H9 (cell line): ENCODE measurements at regions not wholly inside any gene's neighbourhood (a gene's known extent, or its start where the extent isn't known, plus 50 kb on each side); places are given as distances from the start of the nearest gene placed in this dataset.

Experiments
- DNase-seq: peaks from one replicate; pipeline ENCODE4 v3.0.0-alpha.2; 2017
- H2AFZ ChIP-seq: one replicate; pipeline ENCODE4 v1.6.1; 2013; ENCODE audit warnings: mild to moderate bottlenecking, low read length, control low read depth, moderate library complexity
- H2AK5ac ChIP-seq: 2 replicates; pipeline ENCODE4 v1.6.1; 2013; ENCODE audit warnings: low read length, control low read depth, mixed read lengths; ENCODE audit not compliant: insufficient read length
- H2BK120ac ChIP-seq: one replicate; pipeline ENCODE4 v1.6.1; 2013; ENCODE audit warnings: low read depth, mild to moderate bottlenecking, low read length, control low read depth, inconsistent platforms; ENCODE audit not compliant: poor library complexity, severe bottlenecking
- H2BK12ac ChIP-seq: 2 replicates; pipeline ENCODE4 v1.6.1; 2013; ENCODE audit warnings: low read length, control low read depth, mixed read lengths, low read depth; ENCODE audit not compliant: insufficient read length
- H2BK15ac ChIP-seq: 2 replicates; pipeline ENCODE4 v1.6.1; 2013; ENCODE audit warnings: low read depth, low read length, control low read depth
- H2BK20ac ChIP-seq: one replicate; pipeline ENCODE4 v1.6.1; 2013; ENCODE audit warnings: low read depth, mild to moderate bottlenecking, low read length, control low read depth, inconsistent platforms; ENCODE audit not compliant: poor library complexity, severe bottlenecking
- H2BK5ac ChIP-seq: 2 replicates; pipeline ENCODE4 v1.6.1; 2013; ENCODE audit warnings: low read length, control low read depth, mixed read lengths; ENCODE audit not compliant: insufficient read length
- H3K14ac ChIP-seq: 2 replicates; pipeline ENCODE4 v1.6.1; 2013; ENCODE audit warnings: low read length, control low read depth; ENCODE audit not compliant: insufficient read depth
- H3K18ac ChIP-seq: 2 replicates; pipeline ENCODE4 v1.6.1; 2013; ENCODE audit warnings: low read depth, mild to moderate bottlenecking, mixed read lengths, low read length, control low read depth; ENCODE audit not compliant: insufficient read length
- H3K23ac ChIP-seq: 2 replicates; pipeline ENCODE4 v1.6.1; 2013; ENCODE audit warnings: low read length, control low read depth, mixed read lengths, low read depth; ENCODE audit not compliant: insufficient read length
- H3K23me2 ChIP-seq: 2 replicates; pipeline ENCODE4 v1.6.1; 2013; ENCODE audit warnings: low read depth, mild to moderate bottlenecking, mixed read lengths, low read length, control low read depth; ENCODE audit not compliant: insufficient read length, poor library complexity, severe bottlenecking
- H3K27ac ChIP-seq: 2 replicates; pipeline ENCODE4 v1.5.1; 2013; ENCODE audit warnings: low read length, control low read depth, mixed read lengths, low read depth; ENCODE audit not compliant: insufficient read length
- H3K27me3 ChIP-seq: 2 replicates; pipeline ENCODE4 v1.6.1; 2013; ENCODE audit warnings: low read length, control low read depth, inconsistent platforms; ENCODE audit not compliant: insufficient read depth
- H3K4ac ChIP-seq: 2 replicates; pipeline ENCODE4 v1.6.1; 2013; ENCODE audit warnings: low read depth, mild to moderate bottlenecking, control low read depth, inconsistent platforms, low read length, moderate library complexity
- H3K4me1 ChIP-seq: 2 replicates; pipeline ENCODE4 v1.6.1; 2013; ENCODE audit warnings: low read length, control low read depth, inconsistent platforms; ENCODE audit not compliant: insufficient read depth
- H3K4me2 ChIP-seq: 2 replicates; pipeline ENCODE4 v1.6.1; 2013; ENCODE audit warnings: low read length, control low read depth, mixed read lengths; ENCODE audit not compliant: insufficient read length, insufficient read depth
- H3K56ac ChIP-seq: 2 replicates; pipeline ENCODE4 v1.6.1; 2013; ENCODE audit warnings: low read depth, mild to moderate bottlenecking, mixed read lengths, low read length, control low read depth; ENCODE audit not compliant: insufficient read length
- H3K79me1 ChIP-seq: 2 replicates; pipeline ENCODE4 v1.6.1; 2013; ENCODE audit warnings: low read depth, mild to moderate bottlenecking, moderate library complexity, low read length, control low read depth, inconsistent platforms; ENCODE audit not compliant: insufficient read depth, poor library complexity, severe bottlenecking
- H3K79me2 ChIP-seq: 2 replicates; pipeline ENCODE4 v1.6.1; 2013; ENCODE audit warnings: low read length, control low read depth, inconsistent platforms; ENCODE audit not compliant: insufficient read depth
- H3K9ac ChIP-seq: 2 replicates; pipeline ENCODE4 v1.6.1; 2013; ENCODE audit warnings: low read length, control low read depth, mixed read lengths; ENCODE audit not compliant: insufficient read length; ENCODE audit errors: extremely low read depth
- H3K9me3 ChIP-seq: one replicate; pipeline ENCODE4 v1.6.1; 2013; ENCODE audit warnings: low read depth, low read length, inconsistent platforms; ENCODE audit not compliant: control insufficient read depth
- H3T11ph ChIP-seq: one replicate; pipeline ENCODE4 v1.6.1; 2013; ENCODE audit warnings: mild to moderate bottlenecking, low read length, control low read depth, inconsistent platforms
- H4K20me1 ChIP-seq: one replicate; pipeline ENCODE4 v1.6.1; 2013; ENCODE audit not compliant: control insufficient read depth, insufficient read length, insufficient read depth
- H4K5ac ChIP-seq: 2 replicates; pipeline ENCODE4 v1.6.1; 2013; ENCODE audit warnings: low read depth, mild to moderate bottlenecking, mixed read lengths, low read length, control low read depth; ENCODE audit not compliant: insufficient read length
- H4K8ac ChIP-seq: replicated peaks from 2 replicates; pipeline ENCODE4 v1.6.1; 2013; ENCODE audit warnings: low read length, control low read depth, mixed read lengths, low read depth; ENCODE audit not compliant: insufficient read length
- H4K91ac ChIP-seq: 2 replicates; pipeline ENCODE4 v1.6.1; 2013; ENCODE audit warnings: low read depth, mild to moderate bottlenecking, moderate library complexity, mixed read lengths, low read length, control low read depth; ENCODE audit not compliant: insufficient read length
- H3K27ac Mint-ChIP-seq, 3 experiments: 2 replicates in 2 of 3; 3 replicates in 1 of 3; pipeline ENCODE4 v1.8.0; 2020 to 2021; ENCODE audit warnings: mixed read lengths in 3 of 3, mild to moderate bottlenecking in 1 of 3, moderate library complexity in 1 of 3
- H3K27me3 Mint-ChIP-seq: 2 replicates; pipeline ENCODE4 v1.8.0; 2021; ENCODE audit warnings: low read depth, mild to moderate bottlenecking, moderate library complexity, mixed read lengths
- H3K36me3 Mint-ChIP-seq, 3 experiments: 2 replicates in 2 of 3; 3 replicates in 1 of 3; pipeline ENCODE4 v1.8.0; 2020 to 2021; ENCODE audit warnings: low read depth in 3 of 3, mixed read lengths in 3 of 3; ENCODE audit not compliant: insufficient read depth in 1 of 3
- H3K4me1 Mint-ChIP-seq, 2 experiments: 2 replicates each; pipeline ENCODE4 v1.8.0; 2020; ENCODE audit warnings: mixed read lengths in 2 of 2
- H3K4me3 Mint-ChIP-seq, 2 experiments: 2 replicates in 1 of 2; 3 replicates in 1 of 2; pipeline ENCODE4 v1.8.0; 2020 to 2021; ENCODE audit warnings: mild to moderate bottlenecking in 2 of 2, mixed read lengths in 2 of 2, moderate library complexity in 1 of 2
- H3K9me3 Mint-ChIP-seq, 2 experiments: 2 replicates in 1 of 2; 3 replicates in 1 of 2; pipeline ENCODE4 v1.8.0; 2020; ENCODE audit warnings: mild to moderate bottlenecking in 2 of 2, mixed read lengths in 2 of 2, moderate library complexity in 1 of 2
- CTCF ChIP-seq: fragments of 200-600 bp; sonication (generic); conservative IDR thresholded peaks from 3 replicates; pipeline ENCODE4 v1.8.0; 2021; ENCODE audit warnings: antibody characterized with exemption, mild to moderate bottlenecking
- WGBS: extraction: QIAGEN DNeasy Blood & Tissue Kit; methylation state at CpG from one replicate; pipeline ENCODE4 v1.1.7; 2013; ENCODE audit warnings: missing lambda C conversion rate, low lambda C conversion rate, mixed read lengths; ENCODE audit not compliant: insufficient read length; ENCODE audit errors: extremely low coverage; 5-methylcytosine and 5-hydroxymethylcytosine counted together

GRCh38 chr15:95263751-95264150 is 1032.4 kb downstream of the MCTP2 start:
- Histone ChIP-seq H2AK5ac (no peak overlapping the region), H3K79me2 (no peaks in the 10 kb centered on the region), H2BK20ac (no peak overlapping the region), H3K79me1 (no peaks in the 10 kb centered on the region), H3K27ac (no peak overlapping the region), H3K18ac (no peak overlapping the region), H4K20me1 (no peaks in the 10 kb centered on the region), H3K4ac (no peak overlapping the region), H3T11ph (no peak overlapping the region), H2AFZ (no peak overlapping the region), H3K4me1 (no peaks in the 10 kb centered on the region), H2BK5ac (no peak overlapping the region), H3K9me3 (no peaks in the 10 kb centered on the region), H3K56ac (no peak overlapping the region), H3K9ac (no peak overlapping the region), H2BK15ac (no peak overlapping the region), H2BK120ac (no peak overlapping the region), H3K27me3 (no peaks in the 10 kb centered on the region), H2BK12ac (no peak overlapping the region), H4K5ac (no peak overlapping the region), H3K23ac (no peak overlapping the region), H3K4me2 (no peak overlapping the region), H3K14ac (no peak overlapping the region), H4K8ac (no peak overlapping the region), H3K23me2 (no peaks in the 10 kb centered on the region), H4K91ac (no peak overlapping the region)
- WGBS: no CpG with 5 or more reads among the region's 1 CpG
- no peak overlapping the region for H3K27ac Mint-ChIP-seq
- no peak for TF ChIP-seq CTCF
- no peaks in the 10 kb centered on the region; a peak in 1 of 5 replicates for H3K9me3 Mint-ChIP-seq
- H3K4me3 Mint-ChIP-seq: no peak overlapping the region
- DNase-seq: no peak
- H3K4me1 Mint-ChIP-seq: peaks cover 6% of the 10 kb centered on the region in 2 experiments
- no peaks in the 10 kb centered on the region for H3K36me3 Mint-ChIP-seq
- no peaks in the 10 kb centered on the region for H3K27me3 Mint-ChIP-seq
